ENCODE measurements at regions not wholly inside any gene's neighbourhood (a gene's known extent, or its start where the extent isn't known, plus 50 kb on each side); places are given as distances from the start of the nearest gene placed in this dataset.

DNA sequence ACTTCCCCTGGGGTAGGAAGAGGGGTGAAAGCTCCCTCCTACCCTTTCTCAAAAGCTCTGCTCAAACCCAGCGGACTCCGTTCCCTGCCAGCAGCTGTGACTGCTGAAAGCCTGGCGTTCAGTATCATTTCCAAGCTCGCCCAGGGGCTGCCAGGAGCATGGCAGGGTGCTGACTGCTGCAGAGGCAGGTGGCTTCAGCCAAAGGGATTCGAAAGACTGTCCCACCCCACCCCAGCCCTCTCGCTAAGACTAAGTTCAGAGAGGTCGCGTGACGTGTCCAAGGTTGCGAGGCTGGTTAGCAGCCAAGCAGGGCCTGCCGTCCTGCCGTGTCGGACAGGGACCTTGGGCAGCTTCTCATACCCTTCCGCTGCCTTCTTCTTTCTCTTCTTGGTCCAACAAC is 72.3 kb upstream of the RAB12 start:
- TF ChIP-seq, protein P1, sequence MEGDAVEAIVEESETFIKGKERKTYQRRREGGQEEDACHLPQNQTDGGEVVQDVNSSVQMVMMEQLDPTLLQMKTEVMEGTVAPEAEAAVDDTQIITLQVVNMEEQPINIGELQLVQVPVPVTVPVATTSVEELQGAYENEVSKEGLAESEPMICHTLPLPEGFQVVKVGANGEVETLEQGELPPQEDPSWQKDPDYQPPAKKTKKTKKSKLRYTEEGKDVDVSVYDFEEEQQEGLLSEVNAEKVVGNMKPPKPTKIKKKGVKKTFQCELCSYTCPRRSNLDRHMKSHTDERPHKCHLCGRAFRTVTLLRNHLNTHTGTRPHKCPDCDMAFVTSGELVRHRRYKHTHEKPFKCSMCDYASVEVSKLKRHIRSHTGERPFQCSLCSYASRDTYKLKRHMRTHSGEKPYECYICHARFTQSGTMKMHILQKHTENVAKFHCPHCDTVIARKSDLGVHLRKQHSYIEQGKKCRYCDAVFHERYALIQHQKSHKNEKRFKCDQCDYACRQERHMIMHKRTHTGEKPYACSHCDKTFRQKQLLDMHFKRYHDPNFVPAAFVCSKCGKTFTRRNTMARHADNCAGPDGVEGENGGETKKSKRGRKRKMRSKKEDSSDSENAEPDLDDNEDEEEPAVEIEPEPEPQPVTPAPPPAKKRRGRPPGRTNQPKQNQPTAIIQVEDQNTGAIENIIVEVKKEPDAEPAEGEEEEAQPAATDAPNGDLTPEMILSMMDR (IDR thresholded peaks at IDR 0.05), result no peak
- TF ChIP-seq POLR2A (IDR thresholded peaks at IDR 0.05), result no peak

Data from uterus (tissue), 2 donors.